IMR-90 (cell line): ENCODE measurements at regions not wholly inside any gene's neighbourhood (a gene's known extent, or its start where the extent isn't known, plus 50 kb on each side); places are given as distances from the start of the nearest gene placed in this dataset.
A peak's percentile ranks its signal among the peaks of the same experiment; 100 is the strongest.

Experiments
- ATAC-seq: fragments of 200-7000 bp; cut with Tn5 transposase; 2 replicates; pipeline ENCODE4 v1.9.1; 2020; ENCODE audit warnings: low read depth, mild to moderate bottlenecking, moderate library complexity
- BruUV-seq: library from RNA; stranded (reverse); fragments of 400-500 nt; replicated peaks from 2 replicates; lab custom pipeline; 2021; lab: Mats Ljungman, UMichigan
- CTCF ChIA-PET: fragments of 300-600 bp; formaldehyde crosslinking; extraction: SDS; loops from one replicate; lab custom pipeline; 2021; ENCODE audit warnings: antibody characterized with exemption; lab: Yijun Ruan, JAX
- POLR2A ChIA-PET: fragments of 300-600 bp; sonication (Branson Sonifier 250); formaldehyde crosslinking; loops from one replicate; lab custom pipeline; 2022; ENCODE audit warnings: antibody characterized with exemption; ENCODE audit not compliant: unreplicated experiment; lab: Charles Lee
- DNase-seq: peaks from one replicate; pipeline ENCODE4 v3.0.0; 2013
- H2AFZ ChIP-seq: replicated peaks from 2 replicates; pipeline ENCODE3; 2013; ENCODE audit warnings: low read length, mild to moderate bottlenecking; ENCODE audit not compliant: poor library complexity
- H2AK5ac ChIP-seq: 2 replicates; pipeline ENCODE4 v1.6.1; 2013; ENCODE audit warnings: low read depth, low read length, inconsistent platforms
- H2AK9ac ChIP-seq: replicated peaks from 2 replicates; pipeline ENCODE3; 2013; ENCODE audit warnings: mild to moderate bottlenecking, low read depth, low read length, moderate library complexity; ENCODE audit not compliant: poor library complexity
- H2BK120ac ChIP-seq: 2 replicates; pipeline ENCODE4 v1.6.1; 2013; ENCODE audit warnings: low read depth, low read length, inconsistent platforms
- H2BK15ac ChIP-seq: 3 replicates; pipeline ENCODE4 v1.6.1; 2013; ENCODE audit warnings: low read depth, low read length, inconsistent platforms
- H2BK20ac ChIP-seq: 2 replicates; pipeline ENCODE4 v1.6.1; 2013; ENCODE audit warnings: low read depth, mild to moderate bottlenecking, inconsistent platforms, low read length, moderate library complexity
- H2BK5ac ChIP-seq: 2 replicates; pipeline ENCODE4 v1.6.1; 2013; ENCODE audit warnings: mild to moderate bottlenecking, low read depth, low read length, inconsistent platforms; ENCODE audit not compliant: poor library complexity, severe bottlenecking
- H3K14ac ChIP-seq: replicated peaks from 2 replicates; pipeline ENCODE4 v1.6.1; 2013; ENCODE audit warnings: low read depth, low read length, inconsistent platforms
- H3K18ac ChIP-seq: 2 replicates; pipeline ENCODE4 v1.6.1; 2013; ENCODE audit warnings: low read depth, low read length, control low read depth
- H3K23ac ChIP-seq: 2 replicates; pipeline ENCODE4 v1.6.1; 2013; ENCODE audit warnings: low read depth, low read length, inconsistent platforms
- H3K27ac ChIP-seq: 2 replicates; pipeline ENCODE4 v1.5.1; 2013; ENCODE audit warnings: mild to moderate bottlenecking, control low read depth, low read length; ENCODE audit not compliant: insufficient read depth
- H3K27me3 ChIP-seq: 2 replicates; pipeline ENCODE4 v1.6.1; 2013; ENCODE audit warnings: low read length; ENCODE audit not compliant: control insufficient read depth, insufficient read depth
- H3K36me3 ChIP-seq: 2 replicates; pipeline ENCODE4 v1.6.1; 2013; ENCODE audit warnings: low read length, mixed read lengths; ENCODE audit not compliant: control insufficient read depth, insufficient read depth
- H3K4ac ChIP-seq: 2 replicates; pipeline ENCODE4 v1.6.1; 2013; ENCODE audit warnings: low read depth, low read length, inconsistent platforms
- H3K4me1 ChIP-seq: 2 replicates; pipeline ENCODE4 v1.6.1; 2013; ENCODE audit warnings: low read length, mixed read lengths; ENCODE audit not compliant: control insufficient read depth, insufficient read depth
- H3K4me2 ChIP-seq: 2 replicates; pipeline ENCODE4 v1.6.1; 2013; ENCODE audit warnings: low read depth, mild to moderate bottlenecking, control low read depth, low read length, moderate library complexity
- H3K4me3 ChIP-seq: 2 replicates; pipeline ENCODE4 v1.5.1; 2013; ENCODE audit warnings: low read depth, mild to moderate bottlenecking, control low read depth, low read length, moderate library complexity; ENCODE audit not compliant: insufficient read depth
- H3K56ac ChIP-seq: 2 replicates; pipeline ENCODE4 v1.6.1; 2013; ENCODE audit warnings: low read length, inconsistent platforms; ENCODE audit not compliant: insufficient read depth; ENCODE audit errors: extremely low read depth
- H3K79me1 ChIP-seq, 2 experiments: 2 replicates each; pipeline ENCODE4 v1.6.1; 2013; ENCODE audit warnings: low read length in 2 of 2, inconsistent platforms in 1 of 2, low read depth in 1 of 2
- H3K9ac ChIP-seq: 2 replicates; pipeline ENCODE4 v1.6.1; 2013; ENCODE audit warnings: low read depth, low read length, control low read depth
- H3K9me1 ChIP-seq: 2 replicates; pipeline ENCODE4 v1.6.1; 2013; ENCODE audit warnings: low read length, inconsistent platforms; ENCODE audit not compliant: insufficient read depth
- H3K9me3 ChIP-seq: 2 replicates; pipeline ENCODE4 v1.6.1; 2013; ENCODE audit warnings: low read length; ENCODE audit not compliant: control insufficient read depth, insufficient read depth
- H4K20me1 ChIP-seq: 2 replicates; pipeline ENCODE4 v1.6.1; 2013; ENCODE audit warnings: low read length, inconsistent platforms; ENCODE audit not compliant: insufficient read depth
- H4K5ac ChIP-seq: 2 replicates; pipeline ENCODE4 v1.6.1; 2013; ENCODE audit warnings: mild to moderate bottlenecking, low read depth, low read length, control low read depth
- H4K8ac ChIP-seq, 2 experiments: 2 replicates each; pipeline ENCODE4 v1.6.1; 2013; ENCODE audit warnings: low read depth in 2 of 2, low read length in 2 of 2, control low read depth in 1 of 2, inconsistent platforms in 1 of 2
- H4K91ac ChIP-seq: 2 replicates; pipeline ENCODE4 v1.6.1; 2013; ENCODE audit warnings: low read depth, low read length, inconsistent platforms; ENCODE audit not compliant: insufficient read depth
- BHLHE40 ChIP-seq: fragments of 150-350 bp; IDR thresholded peaks from 2 replicates; pipeline ENCODE4 v1.6.1; 2016; ENCODE audit warnings: mild to moderate bottlenecking, low read depth, low read length
- CEBPB ChIP-seq: IDR thresholded peaks from 2 replicates; pipeline ENCODE4 v1.6.1; 2012; ENCODE audit warnings: low read depth, low read length, improper control_type of control experiment
- CHD1 ChIP-seq: IDR thresholded peaks from 2 replicates; pipeline ENCODE4 v1.6.1; 2012; ENCODE audit warnings: low read depth, low read length, improper control_type of control experiment
- ELK1 ChIP-seq: fragments of 150-350 bp; IDR thresholded peaks from 2 replicates; pipeline ENCODE4 v1.6.1; 2016; ENCODE audit warnings: low read depth, mild to moderate bottlenecking, low read length, moderate library complexity, borderline replicate concordance
- FOS ChIP-seq: fragments of 150-350 bp; IDR thresholded peaks from 2 replicates; pipeline ENCODE4 v1.6.1; 2016; ENCODE audit warnings: low read depth, low read length
- MAFK ChIP-seq: IDR thresholded peaks from 2 replicates; pipeline ENCODE4 v1.6.1; 2012; ENCODE audit warnings: low read depth, low read length, improper control_type of control experiment
- MAZ ChIP-seq: IDR thresholded peaks from 2 replicates; pipeline ENCODE4 v1.6.1; 2012; ENCODE audit warnings: low read depth, mild to moderate bottlenecking, low read length, improper control_type of control experiment, moderate library complexity, borderline replicate concordance
- MXI1 ChIP-seq: IDR thresholded peaks from 2 replicates; pipeline ENCODE4 v1.6.1; 2012; ENCODE audit warnings: low read depth, mild to moderate bottlenecking, low read length, moderate library complexity, borderline replicate concordance
- NFE2L2 ChIP-seq: fragments of 150-350 bp; IDR thresholded peaks from 2 replicates; pipeline ENCODE4 v1.6.1; 2016; ENCODE audit warnings: low read depth, mild to moderate bottlenecking, low read length
- POLR2A ChIP-seq: IDR thresholded peaks from 2 replicates; pipeline ENCODE4 v1.6.1; 2012; ENCODE audit warnings: mild to moderate bottlenecking, low read depth, low read length
- RAD21 ChIP-seq: IDR thresholded peaks from 2 replicates; pipeline ENCODE4 v1.6.1; 2012; ENCODE audit warnings: low read length, improper control_type of control experiment
- RCOR1 ChIP-seq: IDR thresholded peaks from 2 replicates; pipeline ENCODE4 v1.6.1; 2012; ENCODE audit warnings: mild to moderate bottlenecking, low read length, improper control_type of control experiment; ENCODE audit not compliant: insufficient replicate concordance
- RFX5 ChIP-seq: IDR thresholded peaks from 2 replicates; pipeline ENCODE4 v1.8.0; 2012; ENCODE audit warnings: low read depth, mild to moderate bottlenecking, low read length, moderate library complexity
- SMC3 ChIP-seq: fragments of 150-350 bp; IDR thresholded peaks from 2 replicates; pipeline ENCODE4 v1.6.1; 2016; ENCODE audit warnings: low read depth, mild to moderate bottlenecking, antibody characterized with exemption, low read length, moderate library complexity
- USF2 ChIP-seq: fragments of 150-350 bp; IDR thresholded peaks from 2 replicates; pipeline ENCODE4 v1.6.1; 2017; ENCODE audit warnings: mild to moderate bottlenecking, antibody characterized with exemption, low read length, low read depth
- WGBS, 2 experiments: methylation state at CpG; one replicate each; pipeline versions ENCODE4 v1.1.5 to v1.1.7; 2013; ENCODE audit warnings: missing lambda C conversion rate in 2 of 2; ENCODE audit not compliant: insufficient read length in 1 of 2; ENCODE audit errors: extremely low coverage in 2 of 2; 5-methylcytosine and 5-hydroxymethylcytosine counted together
- dilution Hi-C: fragments of 300-500 bp; cut with HindIII; formaldehyde crosslinking; loops from one replicate; pipeline ENCODE4 v1.14.3; 2018; ENCODE audit warnings: low sequenced_read_pairs; ENCODE audit not compliant: unreplicated experiment
- in situ Hi-C: fragments of 300-500 bp; cut with MboI; formaldehyde crosslinking; loops from 3 replicates; pipeline ENCODE4 v1.14.3; 2019; ENCODE audit warnings: low sequenced_read_pairs, inconsistent platforms, mixed read lengths
- intact Hi-C: fragments of 100-400 bp; cut with micrococcal nuclease; formaldehyde crosslinking; loops from 2 replicates; pipeline ENCODE4 v1.10.0; 2022
- TF ChIP-seq, protein P1 (sequence below): conservative IDR thresholded peaks from 2 replicates; pipeline ENCODE4 v1.5.1; 2012; ENCODE audit warnings: mild to moderate bottlenecking, low read depth, low read length, improper control_type of control experiment

DNA sequence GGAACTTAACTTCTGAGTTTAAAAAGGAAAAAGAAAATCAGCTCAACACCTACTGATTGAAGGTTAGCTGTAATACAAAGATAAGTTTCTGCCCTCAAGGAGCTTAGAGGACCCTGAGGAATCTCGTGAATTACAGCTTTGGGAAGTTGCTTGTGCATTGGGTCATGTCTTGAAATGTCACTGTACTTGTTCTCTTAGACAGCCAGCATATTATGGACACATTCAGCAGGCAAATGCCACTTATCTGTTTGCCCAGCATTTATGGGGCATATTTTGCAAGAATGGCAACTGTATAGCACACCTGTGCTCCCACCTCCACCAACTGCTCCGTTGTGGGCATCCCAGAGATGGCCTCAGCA lies 263.6 kb upstream of the CRY1 start:
- Histone ChIP-seq H3K4ac (no peak overlapping the region), H3K79me1 (no peaks in the 10 kb centered on the region), H4K5ac (no peak overlapping the region), H2BK120ac (no peak overlapping the region), H3K4me1 (peaks cover 4% of the 10 kb centered on the region), H2BK20ac (no peak overlapping the region), H3K56ac (no peak overlapping the region), H2BK15ac (no peak overlapping the region), H4K91ac (no peak overlapping the region), H3K9me3 (no peaks in the 10 kb centered on the region), H4K20me1 (no peaks in the 10 kb centered on the region), H3K27ac (no peak overlapping the region), H3K9me1 (no peaks in the 10 kb centered on the region), H2BK5ac (no peak overlapping the region), H3K23ac (no peak overlapping the region), H3K4me3 (no peak overlapping the region), H3K14ac (no peak overlapping the region), H3K9ac (no peak overlapping the region), H4K8ac (no peak overlapping the region), H3K18ac (no peak overlapping the region), H2AFZ (no peak overlapping the region), H2AK5ac (no peak overlapping the region), H3K4me2 (no peak overlapping the region), H3K27me3 (0 out of 2 replicates have a peak, but pooled peaks cover 2% of the 10 kb centered on the region), H2AK9ac (no peak overlapping the region), H3K36me3 (no peaks in the 10 kb centered on the region)
- intact Hi-C loops = no loop called here
- in situ Hi-C loops = no loop called here
- dilution Hi-C loops = no loop called here
- BruUV-seq = no TSS peak
- CTCF ChIA-PET = interaction anchor here (1.9 kb wide), 1 partner anchor 225 kb away, joined by 4 read pairs; no protein-coding TSS in a partner anchor
- 55% methylated on average over 1 of the region's 2 CpGs; no CpG with 5 or more reads in 1 of the 2 experiments for WGBS, 2 experiments
- no peak for TF ChIP-seq MAZ
- no peak for TF ChIP-seq MAFK
- no peak for TF ChIP-seq FOS
- TF ChIP-seq RAD21 = no peak
- TF ChIP-seq USF2 = no peak
- no peak for TF ChIP-seq ELK1
- no peak for TF ChIP-seq RFX5
- no peak for TF ChIP-seq CEBPB
- no peak for TF ChIP-seq POLR2A
- no peak for TF ChIP-seq NFE2L2
- TF ChIP-seq RCOR1 = no peak
- TF ChIP-seq, protein P1, sequence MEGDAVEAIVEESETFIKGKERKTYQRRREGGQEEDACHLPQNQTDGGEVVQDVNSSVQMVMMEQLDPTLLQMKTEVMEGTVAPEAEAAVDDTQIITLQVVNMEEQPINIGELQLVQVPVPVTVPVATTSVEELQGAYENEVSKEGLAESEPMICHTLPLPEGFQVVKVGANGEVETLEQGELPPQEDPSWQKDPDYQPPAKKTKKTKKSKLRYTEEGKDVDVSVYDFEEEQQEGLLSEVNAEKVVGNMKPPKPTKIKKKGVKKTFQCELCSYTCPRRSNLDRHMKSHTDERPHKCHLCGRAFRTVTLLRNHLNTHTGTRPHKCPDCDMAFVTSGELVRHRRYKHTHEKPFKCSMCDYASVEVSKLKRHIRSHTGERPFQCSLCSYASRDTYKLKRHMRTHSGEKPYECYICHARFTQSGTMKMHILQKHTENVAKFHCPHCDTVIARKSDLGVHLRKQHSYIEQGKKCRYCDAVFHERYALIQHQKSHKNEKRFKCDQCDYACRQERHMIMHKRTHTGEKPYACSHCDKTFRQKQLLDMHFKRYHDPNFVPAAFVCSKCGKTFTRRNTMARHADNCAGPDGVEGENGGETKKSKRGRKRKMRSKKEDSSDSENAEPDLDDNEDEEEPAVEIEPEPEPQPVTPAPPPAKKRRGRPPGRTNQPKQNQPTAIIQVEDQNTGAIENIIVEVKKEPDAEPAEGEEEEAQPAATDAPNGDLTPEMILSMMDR = no peak
- TF ChIP-seq MXI1 = no peak
- TF ChIP-seq BHLHE40 = no peak
- no peak for TF ChIP-seq SMC3
- no peak for TF ChIP-seq CHD1
- ATAC-seq (peak; percentile 10; the same call in 1 of the 2 replicates), DNase-seq (no peak)
- POLR2A ChIA-PET = no interaction called here
